ENCODE measurements at regions not wholly inside any gene's neighbourhood (a gene's known extent, or its start where the extent isn't known, plus 50 kb on each side); places are given as distances from the start of the nearest gene placed in this dataset.
A peak's percentile ranks its signal among the peaks of the same experiment; 100 is the strongest.

DNA sequence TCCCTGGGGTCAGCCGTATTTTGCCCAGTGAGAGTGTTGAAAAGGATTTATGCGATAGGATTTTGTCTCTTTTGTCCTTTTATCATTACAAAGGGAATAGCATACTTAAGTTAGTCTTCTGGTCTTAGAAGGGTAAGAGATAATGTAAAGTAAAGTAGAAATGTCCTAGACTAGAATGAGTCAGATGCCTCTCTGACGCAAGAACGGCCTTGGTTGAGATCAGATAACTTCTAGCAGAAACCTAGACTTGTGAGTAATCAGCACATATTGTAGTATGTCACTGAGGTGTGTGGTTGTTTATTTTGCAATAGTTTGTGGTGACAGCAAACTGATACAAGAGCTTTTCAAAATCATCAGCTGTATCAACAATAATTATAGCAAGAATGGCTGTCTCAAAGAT lies 866.1 kb downstream of the NSUN3 start:
- POLR2A ChIA-PET = no interaction called here
- intact Hi-C loops (cut with micrococcal nuclease) = no loop called here
- no peak overlapping the region for H3K4me3 Mint-ChIP-seq
- DNase-seq = peak; percentile 12
- no peak overlapping the region for H3K27ac Mint-ChIP-seq
- H3K9me3 Mint-ChIP-seq = no peaks in the 10 kb centered on the region
- no peaks in the 10 kb centered on the region for H3K4me1 Mint-ChIP-seq (ENCODE audit: low read depth)
- no peaks in the 10 kb centered on the region for H3K36me3 Mint-ChIP-seq
- no peaks in the 10 kb centered on the region for H3K27me3 Mint-ChIP-seq
- CTCF ChIA-PET = no interaction called here

GRCh38 chr3:94935738-94936580 lies 873.1 kb downstream of the NSUN3 start:
- Mint-ChIP-seq H3K27me3 (no peaks in the 10 kb centered on the region), H3K4me3 (no peak overlapping the region), H3K36me3 (no peaks in the 10 kb centered on the region), H3K4me1 (ENCODE audit: low read depth) (no peaks in the 10 kb centered on the region), H3K9me3 (peaks cover 16% of the 10 kb centered on the region), H3K27ac (no peak overlapping the region)
- ChIA-PET CTCF (no interaction called here), POLR2A (no interaction called here)
- intact Hi-C loops (cut with micrococcal nuclease) = no loop called here
- no peak for DNase-seq

DNA sequence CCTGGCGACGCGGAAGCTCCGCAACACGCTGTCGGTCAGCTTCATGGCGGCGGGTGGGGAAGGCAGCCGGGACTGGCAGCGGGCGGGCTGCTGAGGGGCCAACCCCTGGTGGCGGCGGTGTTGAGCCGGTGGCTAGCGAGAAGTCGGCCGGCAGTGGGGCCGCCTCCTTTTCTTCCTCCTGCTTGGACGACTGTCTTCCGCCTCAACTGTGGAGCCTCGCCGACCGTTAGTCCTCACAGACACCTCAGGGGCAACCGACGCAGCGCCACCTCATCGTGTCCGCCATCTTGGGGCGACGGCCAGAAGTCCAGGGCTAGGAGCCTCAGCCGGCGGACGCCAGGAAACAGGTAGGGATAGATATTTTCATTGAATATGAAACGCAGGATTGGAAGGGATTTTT lies 875.1 kb downstream of the NSUN3 start:
- DNase-seq = no peak
- Mint-ChIP-seq H3K27ac (no peak overlapping the region), H3K4me1 (ENCODE audit: low read depth) (no peaks in the 10 kb centered on the region), H3K4me3 (no peak overlapping the region), H3K36me3 (no peaks in the 10 kb centered on the region), H3K27me3 (no peaks in the 10 kb centered on the region), H3K9me3 (peaks cover 16% of the 10 kb centered on the region)
- POLR2A ChIA-PET = no interaction called here
- intact Hi-C loops (cut with micrococcal nuclease) = no loop called here
- CTCF ChIA-PET = no interaction called here

GRCh38 chr3:94946683-94947082 lies 883.8 kb downstream of the NSUN3 start:
- Mint-ChIP-seq H3K27me3 (no peaks in the 10 kb centered on the region), H3K36me3 (no peaks in the 10 kb centered on the region), H3K9me3 (peaks cover 13% of the 10 kb centered on the region), H3K4me3 (no peak overlapping the region), H3K4me1 (ENCODE audit: low read depth) (no peaks in the 10 kb centered on the region), H3K27ac (no peak overlapping the region)
- ChIA-PET CTCF (no interaction called here), POLR2A (no interaction called here)
- intact Hi-C loops (cut with micrococcal nuclease) = no loop called here
- no peak for DNase-seq

- no peak for DNase-seq
- Mint-ChIP-seq H3K9me3 (peaks cover 10% of the 10 kb centered on the region), H3K4me3 (no peak overlapping the region), H3K36me3 (no peaks in the 10 kb centered on the region), H3K27ac (no peak overlapping the region), H3K4me1 (ENCODE audit: low read depth) (no peaks in the 10 kb centered on the region), H3K27me3 (no peaks in the 10 kb centered on the region)
- POLR2A ChIA-PET = no interaction called here
- CTCF ChIA-PET = no interaction called here
- intact Hi-C loops (cut with micrococcal nuclease) = no loop called here
Observed at GRCh38 chr3:94961423-94962100, 898.7 kb downstream of the NSUN3 start.

DNA sequence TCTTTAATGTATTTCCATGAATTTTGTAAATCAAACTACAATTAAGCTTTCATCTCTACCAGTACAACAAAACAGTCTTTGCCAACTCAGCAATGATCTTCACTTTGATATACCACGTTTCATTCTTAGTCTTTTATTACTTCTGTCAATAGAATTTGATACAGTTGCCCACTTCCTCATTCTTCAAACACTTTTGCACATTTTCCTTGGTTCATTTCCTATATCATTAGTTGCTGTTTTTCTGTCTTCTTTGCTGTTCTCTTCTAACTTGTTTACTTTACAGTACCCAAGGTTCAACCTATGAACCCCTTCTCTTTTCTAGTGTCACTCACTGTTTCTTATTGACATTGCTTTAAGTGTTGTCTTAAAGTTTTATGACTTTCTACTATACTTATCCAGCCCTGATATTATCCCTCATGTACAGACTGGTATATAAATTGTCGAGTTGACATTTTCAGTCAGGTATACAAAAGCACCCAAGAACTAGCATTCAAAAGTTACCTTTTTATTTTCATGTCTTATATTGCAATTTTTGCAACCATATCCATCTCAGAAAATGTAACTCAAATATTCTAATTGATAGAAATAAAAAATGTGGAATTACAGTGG lies 903.1 kb downstream of the NSUN3 start:
- peaks cover 10% of the 10 kb centered on the region for H3K9me3 Mint-ChIP-seq
- H3K4me3 Mint-ChIP-seq = no peak overlapping the region

GRCh38 chr3:94967196-94967595 lies 904.3 kb downstream of the NSUN3 start:
- no peaks in the 10 kb centered on the region for H3K36me3 Mint-ChIP-seq
- no peaks in the 10 kb centered on the region for H3K27me3 Mint-ChIP-seq
- CTCF ChIA-PET = no interaction called here
- no peaks in the 10 kb centered on the region for H3K4me1 Mint-ChIP-seq (ENCODE audit: low read depth)
- H3K9me3 Mint-ChIP-seq = peaks cover 10% of the 10 kb centered on the region
- POLR2A ChIA-PET = no interaction called here
- intact Hi-C loops (cut with micrococcal nuclease) = no loop called here
- H3K4me3 Mint-ChIP-seq = no peak overlapping the region
- DNase-seq = no peak
- no peak overlapping the region for H3K27ac Mint-ChIP-seq

More for the DNA sequence above, 903.1 kb downstream of the NSUN3 start:
- no peaks in the 10 kb centered on the region for H3K27me3 Mint-ChIP-seq
- ChIA-PET POLR2A (no interaction called here), CTCF (no interaction called here)
- no peak overlapping the region for H3K27ac Mint-ChIP-seq
- no peaks in the 10 kb centered on the region for H3K4me1 Mint-ChIP-seq (ENCODE audit: low read depth)
- no peaks in the 10 kb centered on the region for H3K36me3 Mint-ChIP-seq
- no peak for DNase-seq
- intact Hi-C loops (cut with micrococcal nuclease) = no loop called here

- CTCF ChIA-PET = no interaction called here
- peaks cover 10% of the 10 kb centered on the region for H3K9me3 Mint-ChIP-seq
- no peaks in the 10 kb centered on the region for H3K4me1 Mint-ChIP-seq (ENCODE audit: low read depth)
Observed at GRCh38 chr3:94968519-94968918, 905.7 kb downstream of the NSUN3 start.

DNA sequence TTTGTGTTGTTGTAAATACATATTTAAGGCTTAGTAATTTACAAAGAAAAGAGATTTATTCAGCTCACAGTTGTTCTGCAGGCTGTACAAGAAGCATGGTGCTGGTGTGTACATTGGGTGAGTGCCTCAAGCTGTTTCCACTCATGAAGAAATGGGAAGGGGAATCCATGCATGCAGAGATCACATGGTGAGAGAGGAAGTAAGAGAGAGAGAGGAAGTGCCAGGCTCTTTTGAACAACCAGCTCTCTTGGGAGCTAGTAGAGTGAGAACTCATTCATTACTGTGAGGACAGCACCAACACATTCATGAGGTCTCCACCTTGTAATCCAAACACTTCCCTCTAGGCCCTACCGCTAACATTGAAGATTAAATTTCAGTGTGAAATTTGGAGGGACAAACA lies 909.2 kb downstream of the NSUN3 start:
- Mint-ChIP-seq H3K4me1 (ENCODE audit: low read depth) (no peaks in the 10 kb centered on the region), H3K9me3 (peaks cover 14% of the 10 kb centered on the region), H3K4me3 (no peak overlapping the region), H3K27ac (no peak overlapping the region), H3K27me3 (no peaks in the 10 kb centered on the region), H3K36me3 (no peaks in the 10 kb centered on the region)
- ChIA-PET CTCF (no interaction called here), POLR2A (no interaction called here)
- no peak for DNase-seq
- intact Hi-C loops (cut with micrococcal nuclease) = no loop called here

More at GRCh38 chr3:94968519-94968918, 905.7 kb downstream of the NSUN3 start:
- intact Hi-C loops (cut with micrococcal nuclease) = no loop called here
- no peaks in the 10 kb centered on the region for H3K27me3 Mint-ChIP-seq
- H3K27ac Mint-ChIP-seq = no peak overlapping the region
- H3K36me3 Mint-ChIP-seq = no peaks in the 10 kb centered on the region
- H3K4me3 Mint-ChIP-seq = no peak overlapping the region
- no peak for DNase-seq
- POLR2A ChIA-PET = no interaction called here

DNA sequence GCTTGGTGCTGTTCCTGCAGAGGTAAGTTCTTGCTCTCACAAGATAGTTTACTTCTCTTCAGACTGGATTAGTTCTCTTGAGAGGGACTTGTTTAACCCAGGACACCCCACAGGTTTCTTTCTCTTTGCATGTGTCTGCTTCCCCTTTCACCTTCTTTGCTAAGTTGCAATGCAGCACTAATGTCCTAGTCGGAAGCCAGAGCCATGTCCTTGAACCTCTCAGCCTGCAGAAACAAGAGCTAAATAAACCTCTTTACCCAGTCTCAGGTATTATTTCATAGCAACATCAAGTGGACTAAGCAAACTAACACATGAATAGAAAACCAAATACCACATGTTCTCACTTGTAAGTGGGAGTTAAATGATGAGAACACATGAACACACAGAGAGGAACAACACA lies 915.2 kb downstream of the NSUN3 start:
- no peak overlapping the region for H3K4me3 Mint-ChIP-seq
- no peaks in the 10 kb centered on the region for H3K36me3 Mint-ChIP-seq
- intact Hi-C loops (cut with micrococcal nuclease) = no loop called here
- ChIA-PET CTCF (no interaction called here), POLR2A (no interaction called here)
- peaks cover 21% of the 10 kb centered on the region for H3K9me3 Mint-ChIP-seq
- H3K4me1 Mint-ChIP-seq (ENCODE audit: low read depth) = no peaks in the 10 kb centered on the region
- H3K27ac Mint-ChIP-seq = no peak overlapping the region
- no peak for DNase-seq
- no peaks in the 10 kb centered on the region for H3K27me3 Mint-ChIP-seq

DNA sequence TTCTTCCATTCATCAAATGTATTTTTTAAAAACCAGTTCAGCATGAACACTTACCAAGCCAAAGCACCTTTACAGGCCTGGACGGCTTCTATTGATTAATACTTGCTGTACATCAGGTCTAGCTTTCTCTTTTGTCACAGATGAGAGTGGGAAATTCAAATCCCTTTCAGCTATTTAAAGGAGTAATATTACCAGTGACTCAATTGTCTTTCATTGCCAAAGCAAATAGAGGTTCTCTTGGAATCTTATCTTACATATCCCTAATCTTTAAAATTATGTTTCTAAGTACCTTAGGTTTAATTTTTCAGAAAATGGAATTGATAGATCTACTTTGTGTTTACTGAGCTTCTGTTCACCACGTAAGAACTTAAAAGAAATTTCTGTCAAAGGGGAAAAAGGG lies 922.9 kb downstream of the NSUN3 start:
- CTCF ChIA-PET = no interaction called here
- no peaks in the 10 kb centered on the region for H3K36me3 Mint-ChIP-seq
- intact Hi-C loops (cut with micrococcal nuclease) = no loop called here

DNA sequence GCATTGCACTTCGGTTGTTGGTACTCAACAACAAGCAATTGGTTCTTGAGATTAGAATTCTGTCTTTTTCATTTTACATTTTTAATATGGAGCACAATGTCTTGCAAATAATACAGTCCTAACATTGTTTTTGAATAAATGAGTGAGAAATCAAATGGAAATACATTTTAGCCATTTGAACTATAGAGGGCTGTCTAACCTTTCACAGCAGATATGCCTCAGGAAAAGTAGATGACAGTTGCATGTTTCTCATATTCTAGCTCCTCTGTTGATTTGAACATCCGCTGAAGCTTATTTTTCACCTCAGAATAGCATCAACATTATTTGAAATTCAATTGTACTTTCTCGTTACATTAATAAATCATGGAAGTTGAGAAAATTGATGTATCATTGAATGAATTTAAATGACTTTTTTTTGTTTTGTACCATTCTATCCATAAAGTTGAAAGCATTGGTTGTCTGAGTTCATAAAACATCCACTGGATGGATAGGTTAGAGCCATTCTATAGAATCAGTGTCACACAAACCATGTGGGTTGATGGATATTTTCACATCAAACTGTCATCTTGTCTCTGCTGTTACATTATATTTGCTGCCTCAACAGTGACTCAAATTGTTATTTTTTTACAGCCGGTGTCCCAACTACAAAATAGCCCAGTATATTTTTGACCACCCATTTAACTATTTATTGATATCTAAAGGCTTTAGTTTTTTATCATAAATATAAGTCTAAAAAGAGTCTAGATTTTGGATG lies 928.3 kb downstream of the NSUN3 start:
- Mint-ChIP-seq H3K27ac (no peak overlapping the region), H3K27me3 (no peaks in the 10 kb centered on the region)
- intact Hi-C loops (cut with micrococcal nuclease) = no loop called here

More for the DNA sequence above, 922.9 kb downstream of the NSUN3 start:
- no peak overlapping the region for H3K27ac Mint-ChIP-seq
- DNase-seq = no peak
- no peaks in the 10 kb centered on the region for H3K4me1 Mint-ChIP-seq (ENCODE audit: low read depth)
- H3K9me3 Mint-ChIP-seq = peaks cover 3% of the 10 kb centered on the region
- POLR2A ChIA-PET = no interaction called here
- H3K27me3 Mint-ChIP-seq = no peaks in the 10 kb centered on the region
- no peak overlapping the region for H3K4me3 Mint-ChIP-seq

More for the DNA sequence above, 928.3 kb downstream of the NSUN3 start:
- Mint-ChIP-seq H3K4me1 (ENCODE audit: low read depth) (no peaks in the 10 kb centered on the region), H3K4me3 (no peak overlapping the region), H3K9me3 (peaks cover 3% of the 10 kb centered on the region), H3K36me3 (no peaks in the 10 kb centered on the region)
- no peak for DNase-seq
- CTCF ChIA-PET = no interaction called here
- POLR2A ChIA-PET = no interaction called here
